HepG2 (cell line): ENCODE measurements at regions not wholly inside any gene's neighbourhood (a gene's known extent, or its start where the extent isn't known, plus 50 kb on each side); places are given as distances from the start of the nearest gene placed in this dataset.

Experiments used
- ATAC-seq: fragments of 200-7000 bp; cut with Tn5 transposase; 3 replicates; pipeline ENCODE4 v1.9.1; 2020; ENCODE audit warnings: mild to moderate bottlenecking, moderate library complexity
- BruUV-seq: library from RNA; stranded (reverse); fragments of 400-500 nt; replicated peaks from 2 replicates; lab custom pipeline; 2021; lab: Mats Ljungman, UMichigan
- CTCF ChIA-PET: fragments of 300-600 bp; formaldehyde crosslinking; extraction: SDS; loops from one replicate; lab custom pipeline; 2021; ENCODE audit warnings: low total read pairs, inconsistent platforms, low intra/inter-chr PET ratio; lab: Yijun Ruan, JAX
- POLR2A ChIA-PET: fragments of 350-600 bp; sonication (Branson Sonifier 250); formaldehyde crosslinking; loops from one replicate; lab custom pipeline; 2020; ENCODE audit warnings: antibody characterized with exemption, inconsistent platforms; lab: Yijun Ruan, JAX
- DNase-seq: peaks from one replicate; pipeline ENCODE4 v3.0.0-alpha.2; 2015; ENCODE audit warnings: low spot score
- FAIRE-seq: peaks from 3 replicates; lab custom pipeline; 2011; peaks lifted over from hg19 to GRCh38; lab: Jason Lieb, UNC
- H2AFZ ChIP-seq: one replicate; pipeline ENCODE4 v1.6.1; 2011; ENCODE audit warnings: low read length, inconsistent platforms
- H3K27ac ChIP-seq: fragments of 300-600 bp; 3 replicates; pipeline ENCODE4 v1.8.0; 2011; ENCODE audit warnings: mixed run types, mild to moderate bottlenecking, mixed read lengths, low read length, inconsistent platforms; ENCODE audit not compliant: insufficient read depth; ENCODE audit errors: extremely low read length
- H3K27me3 ChIP-seq, 2 experiments: fragments of 200-600 bp in 1 of 2; 2 replicates in 1 of 2; 3 replicates in 1 of 2; pipeline versions ENCODE4 v1.6.0 to v1.8.0; 2011; ENCODE audit warnings: low read length in 2 of 2, mild to moderate bottlenecking in 2 of 2, moderate library complexity in 2 of 2, inconsistent platforms in 1 of 2; ENCODE audit not compliant: insufficient read depth in 2 of 2, control insufficient read depth in 1 of 2
- H3K36me3 ChIP-seq, 2 experiments: fragments of 200-600 bp in 1 of 2; replicated peaks in 1 of 2; 2 replicates in 1 of 2; 3 replicates in 1 of 2; pipeline versions ENCODE4 v1.5.1 to v1.8.0; 2011; ENCODE audit warnings: low read length in 2 of 2, inconsistent platforms in 1 of 2; ENCODE audit not compliant: insufficient read depth in 2 of 2, control insufficient read depth in 1 of 2
- H3K4me1 ChIP-seq: 2 replicates; pipeline ENCODE4 v1.5.1; 2012; ENCODE audit warnings: low read length, inconsistent platforms; ENCODE audit not compliant: insufficient read depth
- H3K4me2 ChIP-seq: 2 replicates; pipeline ENCODE4 v1.6.0; 2011; ENCODE audit warnings: low read depth, low read length, inconsistent platforms
- H3K4me3 ChIP-seq, 3 experiments: fragments of 200-600 bp in 1 of 3; sonication (generic), shearing (Covaris generic) in 1 of 3; replicated peaks in 1 of 3; 2 replicates each; pipeline ENCODE4 v1.5.1; 2011 to 2016; ENCODE audit warnings: low read length in 3 of 3, inconsistent platforms in 2 of 3, low read depth in 2 of 3, mild to moderate bottlenecking in 2 of 3, control low read depth in 1 of 3, mixed read lengths in 1 of 3; ENCODE audit not compliant: insufficient read depth in 1 of 3
- H3K79me2 ChIP-seq: one replicate; pipeline ENCODE4 v1.6.1; 2011; ENCODE audit warnings: low read length, inconsistent platforms; ENCODE audit not compliant: insufficient read depth
- H3K9ac ChIP-seq: 2 replicates; pipeline ENCODE4 v1.6.0; 2011; ENCODE audit warnings: mild to moderate bottlenecking, low read depth, low read length, inconsistent platforms; ENCODE audit not compliant: insufficient read depth
- H3K9me3 ChIP-seq: 2 replicates; pipeline ENCODE4 v1.5.1; 2012; ENCODE audit warnings: mild to moderate bottlenecking, low read length
- H4K20me1 ChIP-seq: 2 replicates; pipeline ENCODE4 v1.6.0; 2011; ENCODE audit warnings: inconsistent platforms, mild to moderate bottlenecking, low read length, moderate library complexity; ENCODE audit not compliant: insufficient read depth
- CBFB ChIP-seq: sonication (generic); formaldehyde crosslinking; IDR thresholded peaks from 2 replicates; pipeline ENCODE4 v1.4.0; 2020; ENCODE audit warnings: missing genetic modification reagents
- CEBPB ChIP-seq: IDR thresholded peaks from 2 replicates; pipeline ENCODE4 v1.6.1; 2011; ENCODE audit warnings: low read depth, low read length, improper control_type of control experiment, borderline replicate concordance
- KAT2B ChIP-seq: fragments of 150-350 bp; IDR thresholded peaks from 2 replicates; pipeline ENCODE4 v1.6.1; 2014; ENCODE audit warnings: low read depth, low read length, borderline replicate concordance
- KDM2A ChIP-seq: sonication (generic); formaldehyde crosslinking; IDR thresholded peaks from 2 replicates; pipeline ENCODE4 v1.4.0; 2020; ENCODE audit warnings: low read depth, missing genetic modification reagents, borderline replicate concordance
- KLF11 ChIP-seq: IDR thresholded peaks from 2 replicates; pipeline ENCODE4 v1.6.1; 2016; ENCODE audit warnings: missing compliant biosample characterization
- MAZ ChIP-seq, 2 experiments: sonication (generic) in 1 of 2; formaldehyde crosslinking in 1 of 2; IDR thresholded peaks; 2 replicates each; pipeline versions ENCODE4 v1.5.0 to v1.6.1; 2012 to 2020; ENCODE audit warnings: low read depth in 2 of 2, mild to moderate bottlenecking in 2 of 2, borderline replicate concordance in 1 of 2, improper control_type of control experiment in 1 of 2, low read length in 1 of 2, missing genetic modification reagents in 1 of 2, moderate library complexity in 1 of 2
- U2AF2 ChIP-seq: fragments of 200-400 bp; formaldehyde crosslinking; IDR thresholded peaks from 2 replicates; pipeline ENCODE4 v1.6.1; 2017; ENCODE audit warnings: low read depth, mild to moderate bottlenecking, low read length
- ZBTB33 ChIP-seq: sonication (generic); formaldehyde crosslinking; IDR thresholded peaks from 2 replicates; pipeline ENCODE4 v1.4.0; 2020; ENCODE audit warnings: missing genetic modification reagents
- ZIK1 ChIP-seq: sonication (generic); formaldehyde crosslinking; IDR thresholded peaks from 2 replicates; pipeline ENCODE4 v1.5.0; 2020; ENCODE audit warnings: mild to moderate bottlenecking, low read depth, missing genetic modification reagents, borderline replicate concordance
- ZNF101 ChIP-seq: sonication (generic); formaldehyde crosslinking; IDR thresholded peaks from 2 replicates; pipeline ENCODE4 v1.4.0; 2020; ENCODE audit warnings: mild to moderate bottlenecking, low read depth, missing genetic modification reagents, borderline replicate concordance
- ZNF224 ChIP-seq: sonication (generic); formaldehyde crosslinking; IDR thresholded peaks from 2 replicates; pipeline ENCODE4 v1.5.0; 2020; ENCODE audit warnings: mild to moderate bottlenecking, missing genetic modification reagents
- ZNF530 ChIP-seq: sonication (generic); formaldehyde crosslinking; IDR thresholded peaks from 2 replicates; pipeline ENCODE4 v1.5.0; 2020; ENCODE audit warnings: low read depth, mild to moderate bottlenecking, missing genetic modification reagents
- ZNF570 ChIP-seq: sonication (generic); formaldehyde crosslinking; IDR thresholded peaks from 2 replicates; pipeline ENCODE4 v1.4.0; 2020; ENCODE audit warnings: mild to moderate bottlenecking, missing genetic modification reagents, borderline replicate concordance
- ZNF672 ChIP-seq: sonication (generic); formaldehyde crosslinking; IDR thresholded peaks from 2 replicates; pipeline ENCODE4 v1.8.1; 2022; ENCODE audit warnings: missing genetic modification reagents
- ZNF740 ChIP-seq: sonication (generic); formaldehyde crosslinking; IDR thresholded peaks from 2 replicates; pipeline ENCODE4 v1.4.0; 2020; ENCODE audit warnings: missing genetic modification reagents
- ZNF891 ChIP-seq: sonication (generic); formaldehyde crosslinking; IDR thresholded peaks from 2 replicates; pipeline ENCODE4 v1.5.0; 2020; ENCODE audit warnings: mild to moderate bottlenecking, missing genetic modification reagents
- WGBS: methylation state at CpG from one replicate; pipeline ENCODE4 v1.1.6; 2017; ENCODE audit warnings: low lambda C conversion rate; 5-methylcytosine and 5-hydroxymethylcytosine counted together
- in situ Hi-C: cut with HindIII; loops from 2 replicates; pipeline ENCODE4 v1.10.0; 2017; ENCODE audit warnings: low pct_unique_long_range_greater_than_20kb; ENCODE audit not compliant: extremely low pct_ligation_motif_present
- intact Hi-C: fragments of 100-400 bp; cut with micrococcal nuclease; formaldehyde crosslinking; loops from one replicate; pipeline ENCODE4 v1.10.0; 2022; ENCODE audit not compliant: unreplicated experiment

- FAIRE-seq (no peak), DNase-seq (no peak), ATAC-seq (no peak)
- ChIA-PET CTCF (no interaction called here), POLR2A (no interaction called here)
- no peaks in the 10 kb centered on the region for H3K27me3 ChIP-seq
- no peak overlapping the region for H3K4me3 ChIP-seq
- 0% methylated on average over 1 of the region's 1 CpG for WGBS
- no peak overlapping the region for H3K4me2 ChIP-seq
- no peaks in the 10 kb centered on the region for H3K4me1 ChIP-seq
- H3K9me3 ChIP-seq = no peaks in the 10 kb centered on the region
- no TSS peak for BruUV-seq
- no peak overlapping the region for H3K9ac ChIP-seq
- intact Hi-C loops = no loop called here
- in situ Hi-C loops = no loop called here
- no peak overlapping the region for H2AFZ ChIP-seq
- H3K27ac ChIP-seq = no peak overlapping the region
- H3K36me3 ChIP-seq = no peaks in the 10 kb centered on the region
- TF ChIP-seq U2AF2 (no peak), CBFB (CRISPR knock-in tag) (no peak), ZNF740 (CRISPR knock-in tag) (no peak), KAT2B (no peak), ZNF224 (no peak), ZNF101 (CRISPR knock-in tag) (no peak), ZBTB33 (no peak), ZNF672 (CRISPR knock-in tag) (no peak), ZNF891 (CRISPR knock-in tag) (no peak), ZNF530 (no peak), KDM2A (CRISPR knock-in tag) (no peak), ZIK1 (no peak), MAZ (IDR thresholded peaks at IDR 0.05; ENCODE audit: borderline replicate concordance, low read depth, low read length) (no peak), MAZ (CRISPR knock-in tag; IDR thresholded peaks at IDR 0.05; ENCODE audit: low read depth) (no peak), KLF11 (CRISPR knock-in tag) (no peak), CEBPB (no peak), ZNF570 (CRISPR knock-in tag) (no peak)
- H3K79me2 ChIP-seq = no peaks in the 10 kb centered on the region
- no peaks in the 10 kb centered on the region for H4K20me1 ChIP-seq
Measured at GRCh38 chr3:8400911-8401310, 100.7 kb upstream of the LMCD1 start.
